Jurkat, Clone E6-1 (cell line): ENCODE measurements at regions not wholly inside any gene's neighbourhood (a gene's known extent, or its start where the extent isn't known, plus 50 kb on each side); places are given as distances from the start of the nearest gene placed in this dataset.

Source experiments
- DNase-seq: peaks from one replicate; pipeline ENCODE4 v3.0.0-alpha.2; 2011; ENCODE audit warnings: low read depth, low spot score
- H3K4me3 ChIP-seq: 2 replicates; pipeline ENCODE4 v1.5.1; 2011; ENCODE audit warnings: mild to moderate bottlenecking, low read length, control low read depth, moderate library complexity

DNA sequence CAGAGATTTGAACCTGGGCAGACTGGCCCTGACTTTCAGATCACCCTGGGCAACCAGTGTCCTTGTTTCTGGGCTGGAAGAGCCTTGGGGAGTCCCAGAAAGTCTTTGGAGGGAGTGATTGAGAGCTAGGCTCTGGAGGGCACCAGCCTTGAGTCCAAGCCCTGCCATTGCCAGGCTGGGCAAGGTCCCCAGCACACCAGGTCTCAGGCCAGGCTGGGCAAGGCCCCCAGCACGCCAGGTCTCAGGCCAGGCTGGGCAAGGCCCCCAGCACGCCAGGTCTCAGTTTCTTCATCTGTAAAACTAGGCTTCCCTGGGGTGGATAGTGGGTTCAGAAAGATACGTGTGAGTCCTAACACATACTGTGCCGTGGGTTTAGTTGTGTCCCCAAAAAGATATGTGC is 135.0 kb downstream of the IRF8 start:
- no peak for DNase-seq
- H3K4me3 ChIP-seq: no peak overlapping the region

GRCh38 chr16:86034421-86034919 is 135.5 kb downstream of the IRF8 start:
- no peak overlapping the region for H3K4me3 ChIP-seq
- no peak for DNase-seq

DNA sequence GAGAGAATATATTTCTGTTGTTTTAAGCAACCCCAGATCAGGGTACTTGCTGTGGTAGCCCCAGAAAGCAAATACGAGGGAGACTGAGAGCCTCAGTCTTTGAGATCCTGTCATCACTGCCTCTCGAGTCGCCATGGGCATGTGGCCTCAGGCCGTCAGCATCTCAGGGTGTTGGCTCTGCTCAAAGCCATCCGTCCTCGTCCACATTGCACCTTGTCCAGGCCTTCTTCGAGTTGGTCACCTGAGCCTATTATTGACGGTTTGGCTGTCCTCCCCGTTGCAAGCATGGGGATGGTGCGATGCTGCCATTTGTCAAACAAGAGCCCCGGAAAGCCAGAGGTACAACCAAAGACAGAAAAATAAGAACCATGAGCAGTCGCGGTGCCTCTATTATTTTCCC is 136.9 kb downstream of the IRF8 start:
- DNase-seq: no peak
- no peak overlapping the region for H3K4me3 ChIP-seq

DNA sequence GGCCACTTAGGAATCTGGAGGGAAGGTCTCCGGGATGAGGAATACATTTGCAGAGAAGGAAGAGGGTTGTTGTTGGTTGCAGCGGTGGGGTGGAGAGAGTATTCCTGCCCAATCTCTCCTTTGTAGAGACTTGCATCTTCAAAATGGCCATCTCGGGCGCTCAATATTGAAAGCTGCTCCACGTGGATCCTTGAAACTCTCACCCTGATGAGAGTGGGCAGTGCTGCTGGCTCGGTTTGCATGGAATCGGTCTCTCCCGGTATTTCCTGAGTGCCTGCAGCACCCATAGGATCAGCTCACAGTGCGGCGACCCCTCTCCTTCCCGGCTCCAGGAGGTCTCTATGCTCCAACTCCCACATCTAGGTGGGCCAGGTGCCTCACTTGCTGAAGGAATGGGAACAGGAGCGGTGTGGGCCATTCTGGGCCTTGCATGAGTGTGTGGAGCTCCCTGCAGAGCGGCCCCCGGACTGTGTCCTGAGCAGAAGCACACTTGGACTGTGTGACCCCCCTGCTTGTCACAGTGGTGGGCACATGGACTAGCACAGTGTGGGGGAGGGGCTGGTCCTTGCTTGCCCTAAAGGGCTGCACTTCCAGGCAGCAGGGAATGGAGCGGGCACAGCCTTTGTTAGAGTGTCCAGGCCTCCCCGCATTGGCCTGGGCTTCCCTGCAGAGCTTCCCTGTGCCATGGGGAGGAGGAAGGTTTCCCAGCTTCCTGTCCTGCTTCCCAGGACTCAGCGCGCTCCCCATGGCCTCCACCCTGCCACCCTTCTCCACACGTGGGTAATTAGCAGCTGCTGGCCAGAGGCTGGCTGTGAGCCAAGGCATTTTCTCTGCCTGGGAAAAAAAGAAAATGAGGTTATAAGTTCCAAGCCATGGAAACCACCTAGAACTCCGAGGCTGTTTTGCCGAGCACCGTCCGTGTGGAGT is 139.3 kb downstream of the IRF8 start:
- no peak overlapping the region for H3K4me3 ChIP-seq
- DNase-seq: no peak

DNA sequence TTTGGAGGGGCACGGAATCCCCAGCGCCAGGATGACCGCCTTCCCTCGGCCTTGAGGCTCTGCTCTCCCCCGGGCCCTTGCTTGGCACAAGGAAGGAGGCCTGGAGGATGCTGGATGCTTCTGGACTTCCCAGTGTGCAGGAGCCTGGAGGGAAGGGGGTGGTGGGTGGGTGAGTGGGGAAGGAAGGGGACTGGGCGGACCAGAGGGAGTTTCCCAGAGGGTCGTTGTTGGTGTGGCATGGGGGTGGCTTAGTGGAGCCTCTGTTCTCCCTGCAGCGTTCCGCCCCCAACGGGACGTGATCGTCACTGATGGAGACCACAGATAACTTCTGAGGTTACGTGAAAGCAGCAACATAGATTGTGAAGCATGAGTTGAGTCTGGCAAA is 140.0 kb downstream of the IRF8 start:
- DNase-seq: peak; percentile 48
- no peak overlapping the region for H3K4me3 ChIP-seq

GRCh38 chr16:86039606-86040005 is 140.6 kb downstream of the IRF8 start:
- no peak overlapping the region for H3K4me3 ChIP-seq
- no peak for DNase-seq

DNA sequence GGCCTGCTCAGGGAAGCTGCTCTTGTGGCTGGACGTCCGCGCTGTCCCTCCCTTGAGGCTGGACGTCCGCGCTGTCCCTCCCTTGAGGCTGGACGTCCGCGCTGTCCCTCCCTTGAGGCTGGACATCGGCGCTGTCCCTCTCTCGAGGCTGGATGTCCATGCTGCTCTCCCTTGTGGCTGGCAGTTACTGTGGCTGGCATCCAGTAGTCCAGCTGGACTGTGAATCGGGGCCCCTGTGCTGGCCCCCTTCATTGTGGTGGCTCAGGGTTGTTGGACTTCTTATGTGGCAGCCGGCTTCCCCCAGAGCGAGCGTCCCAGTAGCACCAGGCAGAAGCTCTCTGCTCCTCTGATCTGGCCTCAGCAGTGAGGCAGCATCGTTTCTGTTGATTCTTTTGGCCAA is 141.5 kb downstream of the IRF8 start:
- no peak overlapping the region for H3K4me3 ChIP-seq
- DNase-seq: no peak

GRCh38 chr16:86041215-86041614 is 142.3 kb downstream of the IRF8 start:
- H3K4me3 ChIP-seq: no peak overlapping the region
- DNase-seq: no peak

- DNase-seq: no peak
Observed at GRCh38 chr16:86041807-86042206, 142.8 kb downstream of the IRF8 start.

GRCh38 chr16:86042393-86042792 is 143.4 kb downstream of the IRF8 start:
- H3K4me3 ChIP-seq: no peak overlapping the region
- no peak for DNase-seq

More at GRCh38 chr16:86041807-86042206, 142.8 kb downstream of the IRF8 start:
- no peak overlapping the region for H3K4me3 ChIP-seq

- no peak overlapping the region for H3K4me3 ChIP-seq
- DNase-seq: no peak
Observed at GRCh38 chr16:86042996-86043725, 144.2 kb downstream of the IRF8 start.

- peak; percentile 33 for DNase-seq
Observed at GRCh38 chr16:86044241-86044671, 145.3 kb downstream of the IRF8 start.

DNA sequence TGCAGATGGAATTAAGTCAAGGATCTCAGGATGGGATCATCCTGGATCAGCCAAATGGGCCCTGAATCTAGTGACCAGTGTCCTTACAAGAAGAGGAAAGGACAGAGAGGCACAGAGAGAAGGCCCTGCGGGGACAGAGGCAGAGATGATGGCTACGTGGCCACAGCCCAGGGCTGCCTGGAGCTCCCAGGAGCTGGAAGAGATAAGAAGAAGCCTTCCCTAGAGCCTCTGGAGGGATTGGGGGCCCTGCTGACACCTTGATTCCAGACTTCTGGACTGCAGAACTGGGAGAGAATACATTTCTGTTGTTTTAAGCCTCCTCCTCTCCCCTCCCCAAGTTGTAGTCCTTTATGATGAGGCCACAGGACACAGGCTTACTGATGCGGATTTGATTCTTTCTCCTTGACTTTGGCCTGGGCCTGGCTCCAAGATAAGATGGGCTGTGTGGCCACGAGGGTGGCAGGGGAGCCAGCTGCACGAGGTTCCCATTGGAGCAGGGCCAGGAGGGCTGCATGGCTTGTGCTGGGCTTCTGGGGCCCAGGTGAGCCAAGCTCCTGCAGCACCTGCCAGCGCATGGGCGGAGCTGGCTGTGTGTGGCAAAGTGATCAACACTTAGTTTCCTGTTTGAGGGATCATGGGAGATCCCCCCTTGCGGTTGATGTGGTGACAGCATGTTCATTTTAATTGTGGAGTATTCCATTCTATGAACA is 146.1 kb downstream of the IRF8 start:
- no peak overlapping the region for H3K4me3 ChIP-seq
- DNase-seq: peak; percentile 72

More at GRCh38 chr16:86044241-86044671, 145.3 kb downstream of the IRF8 start:
- no peak overlapping the region for H3K4me3 ChIP-seq

GRCh38 chr16:86045591-86045971 is 146.6 kb downstream of the IRF8 start:
- no peak for DNase-seq
- H3K4me3 ChIP-seq: no peak overlapping the region

- no peak overlapping the region for H3K4me3 ChIP-seq
- no peak for DNase-seq
Observed at GRCh38 chr16:86046026-86046425, 147.1 kb downstream of the IRF8 start.

GRCh38 chr16:86046667-86047270 is 147.8 kb downstream of the IRF8 start:
- H3K4me3 ChIP-seq: no peak overlapping the region
- DNase-seq: no peak

DNA sequence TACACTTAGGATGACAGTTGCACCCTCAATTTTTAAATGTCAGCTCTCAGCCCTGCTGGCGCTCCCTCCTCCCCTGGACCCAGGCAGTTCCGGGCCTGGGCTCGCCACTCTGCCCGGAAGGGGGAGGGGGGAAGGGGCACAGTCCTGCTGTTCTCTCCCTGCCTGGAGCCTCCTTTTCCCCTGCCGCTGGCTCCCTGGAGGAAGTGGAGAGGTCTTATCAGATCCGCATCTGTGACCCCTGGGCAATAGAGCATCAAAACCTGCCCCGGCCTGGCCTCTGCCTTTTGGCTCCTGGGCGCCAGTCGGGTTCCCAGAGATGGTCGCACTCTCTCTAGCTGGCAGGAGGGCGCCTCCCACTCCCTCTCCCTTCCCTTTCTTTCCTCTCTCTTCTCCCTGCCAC is 149.3 kb downstream of the IRF8 start:
- no peak overlapping the region for H3K4me3 ChIP-seq
- DNase-seq: no peak

GRCh38 chr16:86048882-86049585 is 150.1 kb downstream of the IRF8 start:
- H3K4me3 ChIP-seq: no peak overlapping the region
- DNase-seq: no peak

DNA sequence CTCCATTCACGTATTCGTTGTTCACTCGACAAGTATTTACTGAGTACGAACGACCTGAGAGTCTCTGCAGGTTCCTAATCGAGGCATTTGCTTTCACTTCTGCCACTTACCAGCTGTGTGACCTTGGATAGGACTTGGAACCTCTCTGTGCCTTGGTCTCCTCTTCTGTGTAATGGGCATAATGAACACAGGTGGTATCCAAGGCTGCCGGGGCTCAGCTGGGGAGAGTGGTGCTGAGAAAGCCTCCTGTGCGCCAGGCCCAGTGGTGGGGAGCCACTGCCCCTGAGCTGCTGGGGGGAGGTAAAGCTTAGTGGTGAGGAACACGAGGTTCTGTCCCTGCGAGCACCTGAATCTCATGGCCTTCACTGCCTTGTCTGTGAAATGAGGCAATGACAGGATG is 150.7 kb downstream of the IRF8 start:
- H3K4me3 ChIP-seq: no peak overlapping the region
- no peak for DNase-seq
